GM06990 (cell line): ENCODE measurements at regions not wholly inside any gene's neighbourhood (a gene's known extent, or its start where the extent isn't known, plus 50 kb on each side); places are given as distances from the start of the nearest gene placed in this dataset.

Experiments used
- DNase-seq: peaks from one replicate; pipeline ENCODE4 v3.0.0-alpha.2; 2011; ENCODE audit not compliant: insufficient read length; ENCODE audit errors: extremely low read depth
- H3K27me3 ChIP-seq: replicated peaks from 2 replicates; pipeline ENCODE4 v1.6.0; 2011; ENCODE audit warnings: low read length; ENCODE audit not compliant: control insufficient read depth, insufficient read depth
- H3K36me3 ChIP-seq: 2 replicates; pipeline ENCODE4 v1.5.1; 2011; ENCODE audit warnings: low read length; ENCODE audit not compliant: control insufficient read depth, insufficient read depth
- H3K4me3 ChIP-seq: replicated peaks from 2 replicates; pipeline ENCODE4 v1.5.1; 2011; ENCODE audit warnings: low read depth, mild to moderate bottlenecking, control low read depth, low read length
- CTCF ChIP-seq: IDR thresholded peaks from 2 replicates; pipeline ENCODE4 v1.5.1; 2011; ENCODE audit warnings: low read length, control low read depth, mild to moderate bottlenecking, inconsistent platforms; ENCODE audit not compliant: insufficient read depth, poor library complexity, severe bottlenecking

- no peak for DNase-seq
- Histone ChIP-seq H3K4me3 (no peak overlapping the region), H3K27me3 (no peaks in the 10 kb centered on the region), H3K36me3 (no peaks in the 10 kb centered on the region)
- no peak for TF ChIP-seq CTCF
Measured at GRCh38 chr7:145692237-145692950, 424.2 kb upstream of the CNTNAP2 start.

- H3K4me3 ChIP-seq: no peak overlapping the region
- no peaks in the 10 kb centered on the region for H3K27me3 ChIP-seq
- no peaks in the 10 kb centered on the region for H3K36me3 ChIP-seq
- no peak for DNase-seq
- TF ChIP-seq CTCF: no peak
Measured at GRCh38 chr7:145691377-145691914, 425.2 kb upstream of the CNTNAP2 start.

DNA sequence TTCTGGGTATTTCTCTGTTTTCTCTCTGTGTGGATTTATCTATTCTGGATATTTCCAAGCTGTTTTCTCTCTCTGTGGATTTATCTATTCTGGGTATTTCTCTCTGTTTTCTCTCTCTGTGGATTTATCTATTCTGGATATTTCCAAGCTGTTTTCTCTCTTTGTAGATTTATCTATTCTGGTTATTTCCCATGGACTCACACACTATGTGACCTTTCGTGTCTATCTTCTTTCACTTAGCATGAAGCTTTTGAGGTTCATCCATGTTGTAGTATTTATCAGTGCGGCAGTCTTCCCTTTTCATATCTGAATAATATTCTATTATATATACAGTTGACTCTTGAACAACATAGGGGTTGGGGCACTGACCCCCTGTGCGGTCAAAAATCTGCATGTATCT is 435.0 kb upstream of the CNTNAP2 start:
- no peak for TF ChIP-seq CTCF
- Histone ChIP-seq H3K36me3 (no peaks in the 10 kb centered on the region), H3K27me3 (no peaks in the 10 kb centered on the region), H3K4me3 (no peak overlapping the region)
- no peak for DNase-seq

DNA sequence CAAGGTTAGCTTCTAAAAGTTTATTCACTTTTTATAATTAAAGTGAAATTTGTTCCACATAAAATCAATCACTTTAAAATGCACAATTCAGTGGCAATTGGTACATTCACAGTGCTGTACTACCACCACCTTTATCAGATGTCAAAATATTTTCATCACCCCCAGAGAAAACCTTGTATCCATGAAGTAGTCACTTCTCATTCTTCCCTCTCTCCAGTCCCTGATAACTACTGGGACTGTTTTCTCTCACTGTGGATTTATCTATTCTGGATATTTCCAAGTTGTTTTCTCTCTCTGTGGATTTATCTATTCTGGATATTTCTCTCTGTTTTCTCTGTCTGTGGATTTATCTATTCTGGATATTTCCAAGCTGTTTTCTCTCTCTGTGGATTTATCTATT is 435.4 kb upstream of the CNTNAP2 start:
- no peaks in the 10 kb centered on the region for H3K27me3 ChIP-seq
- H3K36me3 ChIP-seq: no peaks in the 10 kb centered on the region
- DNase-seq: no peak
- no peak overlapping the region for H3K4me3 ChIP-seq
- TF ChIP-seq CTCF: no peak

- no peak for DNase-seq
- no peak overlapping the region for H3K4me3 ChIP-seq
- no peak for TF ChIP-seq CTCF
- H3K27me3 ChIP-seq: no peaks in the 10 kb centered on the region
- H3K36me3 ChIP-seq: no peaks in the 10 kb centered on the region
Measured at GRCh38 chr7:145665499-145666258, 450.9 kb upstream of the CNTNAP2 start.
